GM12878 (cell line): ENCODE measurements at regions not wholly inside any gene's neighbourhood (a gene's known extent, or its start where the extent isn't known, plus 50 kb on each side); places are given as distances from the start of the nearest gene placed in this dataset.

ENCODE experiments used
- ATAC-seq: fragments of 200-7000 bp; cut with Tn5 transposase; 3 replicates; pipeline ENCODE4 v1.9.1; 2020; ENCODE audit warnings: mild to moderate bottlenecking, moderate library complexity
- BruUV-seq: library from RNA; stranded (reverse); fragments of 400-500 nt; replicated peaks from 2 replicates; lab custom pipeline; 2021; lab: Mats Ljungman, UMichigan
- CTCF ChIA-PET: fragments of 300-600 bp; sonication (Branson Sonifier 250); formaldehyde crosslinking; extraction: SDS; loops from one replicate; lab custom pipeline; 2021; ENCODE audit warnings: inconsistent platforms; lab: Yijun Ruan, JAX
- POLR2A ChIA-PET: fragments of 350-600 bp; formaldehyde crosslinking; extraction: SDS; loops from one replicate; lab custom pipeline; 2021; ENCODE audit warnings: inconsistent platforms; lab: Charles Lee
- RAD21 ChIA-PET: fragments of 300-600 bp; sonication (Branson Sonifier 250); formaldehyde crosslinking; loops from one replicate; lab custom pipeline; 2023; ENCODE audit warnings: antibody characterized with exemption; ENCODE audit not compliant: unreplicated experiment; lab: Charles Lee
- SMC1A ChIA-PET: fragments of 300-600 bp; sonication (Branson Sonifier 250); formaldehyde crosslinking; loops from one replicate; lab custom pipeline; 2023; ENCODE audit not compliant: unreplicated experiment, uncharacterized antibody; lab: Charles Lee
- DNase-seq: peaks from one replicate; pipeline ENCODE4 v3.0.0-alpha.2; 2011; ENCODE audit warnings: low read depth, low spot score
- FAIRE-seq: peaks from 3 replicates; lab custom pipeline; 2011; peaks lifted over from hg19 to GRCh38; lab: Jason Lieb, UNC
- H2AFZ ChIP-seq: 2 replicates; pipeline ENCODE4 v1.6.0; 2011; ENCODE audit warnings: low read depth, low read length, control low read depth; ENCODE audit not compliant: control insufficient read depth
- H3K27ac ChIP-seq: 2 replicates; pipeline ENCODE4 v1.5.1; 2011; ENCODE audit warnings: control low read depth; ENCODE audit not compliant: control insufficient read depth, insufficient read depth
- H3K27me3 ChIP-seq, 2 experiments: replicated peaks in 1 of 2; 2 replicates each; pipeline versions ENCODE4 v1.6.0 to v1.6.1; 2011; ENCODE audit warnings: low read length in 1 of 2; ENCODE audit not compliant: control insufficient read depth in 2 of 2, insufficient read depth in 2 of 2
- H3K36me3 ChIP-seq, 2 experiments: 2 replicates each; pipeline ENCODE4 v1.5.1; 2011; ENCODE audit warnings: low read length in 1 of 2; ENCODE audit not compliant: control insufficient read depth in 2 of 2, insufficient read depth in 2 of 2
- H3K4me1 ChIP-seq: 2 replicates; pipeline ENCODE4 v1.6.1; 2011; ENCODE audit warnings: mild to moderate bottlenecking, low read length, moderate library complexity, mixed read lengths; ENCODE audit not compliant: control insufficient read depth, insufficient read depth
- H3K4me2 ChIP-seq: 2 replicates; pipeline ENCODE4 v1.6.0; 2011; ENCODE audit warnings: control low read depth; ENCODE audit not compliant: control insufficient read depth, insufficient read depth
- H3K4me3 ChIP-seq: fragments of 200-600 bp; sonication (generic); 2 replicates; pipeline ENCODE4 v1.5.1; 2016
- H3K79me2 ChIP-seq: 2 replicates; pipeline ENCODE4 v1.6.0; 2011; ENCODE audit warnings: low read length; ENCODE audit not compliant: control insufficient read depth, insufficient read depth
- H3K9ac ChIP-seq: 2 replicates; pipeline ENCODE4 v1.8.0; 2011; ENCODE audit warnings: low read length, control low read depth, mixed read lengths; ENCODE audit not compliant: control insufficient read depth, insufficient read depth
- H3K9me3 ChIP-seq: replicated peaks from 3 replicates; pipeline ENCODE4 v1.5.1; 2011; ENCODE audit warnings: mild to moderate bottlenecking, low read length; ENCODE audit not compliant: control insufficient read depth, insufficient read depth
- H4K20me1 ChIP-seq: 2 replicates; pipeline ENCODE4 v1.6.0; 2011; ENCODE audit not compliant: control insufficient read depth, insufficient read depth
- ASH2L ChIP-seq: fragments of 300-600, 200-600 bp; sonication (generic); IDR thresholded peaks from 2 replicates; pipeline ENCODE4 v1.6.1; 2017; ENCODE audit warnings: low read depth, mild to moderate bottlenecking, borderline replicate concordance
- CHD4 ChIP-seq: fragments of 200-600 bp; sonication (generic); IDR thresholded peaks from 2 replicates; pipeline ENCODE4 v1.6.1; 2016; ENCODE audit warnings: mild to moderate bottlenecking
- CREM ChIP-seq: IDR thresholded peaks from 2 replicates; pipeline ENCODE4 v1.6.1; 2014; ENCODE audit warnings: antibody characterized with exemption, low read depth
- DPF2 ChIP-seq: fragments of 450-650 bp; IDR thresholded peaks from 2 replicates; pipeline ENCODE4 v1.6.1; 2017; ENCODE audit warnings: mild to moderate bottlenecking
- EP300 ChIP-seq, 2 experiments: fragments of 150-350 bp in 1 of 2; IDR thresholded peaks; 2 replicates each; pipeline ENCODE4 v1.6.1; 2011 to 2012; ENCODE audit warnings: low read depth in 2 of 2, low read length in 2 of 2, borderline replicate concordance in 1 of 2, improper control_type of control experiment in 1 of 2, inconsistent platforms in 1 of 2; ENCODE audit not compliant: control insufficient read depth in 1 of 2
- JUND ChIP-seq: IDR thresholded peaks from 2 replicates; pipeline ENCODE4 v1.6.1; 2012; ENCODE audit warnings: low read depth, mild to moderate bottlenecking, low read length, improper control_type of control experiment, moderate library complexity
- KDM1A ChIP-seq: fragments of 200-600 bp; sonication (generic); IDR thresholded peaks from 2 replicates; pipeline ENCODE4 v1.6.1; 2016; ENCODE audit warnings: borderline replicate concordance
- NFXL1 ChIP-seq: fragments of 450-650 bp; IDR thresholded peaks from 2 replicates; pipeline ENCODE4 v1.6.1; 2017; ENCODE audit warnings: antibody characterized with exemption, mild to moderate bottlenecking, borderline replicate concordance
- PAX8 ChIP-seq: fragments of 450-650 bp; IDR thresholded peaks from 2 replicates; pipeline ENCODE4 v1.6.1; 2017; ENCODE audit warnings: mild to moderate bottlenecking, moderate library complexity
- TCF3 ChIP-seq: IDR thresholded peaks from 2 replicates; pipeline ENCODE4 v1.6.1; 2012; ENCODE audit warnings: low read depth, mild to moderate bottlenecking, low read length, borderline replicate concordance; ENCODE audit not compliant: insufficient read depth
- WRNIP1 ChIP-seq: IDR thresholded peaks from 2 replicates; pipeline ENCODE4 v1.6.1; 2011; ENCODE audit warnings: low read depth, low read length, improper control_type of control experiment, borderline replicate concordance
- ZNF384 ChIP-seq: IDR thresholded peaks from 2 replicates; pipeline ENCODE4 v1.6.1; 2012; ENCODE audit warnings: low read depth, mild to moderate bottlenecking, low read length, improper control_type of control experiment, borderline replicate concordance
- WGBS: methylation state at CpG from one replicate; pipeline ENCODE4 v1.1.6; 2016; ENCODE audit warnings: low lambda C conversion rate; ENCODE audit not compliant: insufficient replicate concordance, insufficient coverage; ENCODE audit errors: missing lambda C conversion rate; 5-methylcytosine and 5-hydroxymethylcytosine counted together
- in situ Hi-C: fragments of 300-500 bp; cut with MboI; formaldehyde crosslinking; loops from 9 replicates; pipeline ENCODE4 v1.14.3; 2018; ENCODE audit warnings: mixed read lengths
- intact Hi-C: fragments of 100-400 bp; cut with micrococcal nuclease; formaldehyde crosslinking; loops from one replicate; pipeline ENCODE4 v1.14.2; 2022; ENCODE audit not compliant: unreplicated experiment
- TF ChIP-seq, protein P1 (sequence below): IDR thresholded peaks from 2 replicates; pipeline ENCODE4 v1.6.1; 2012; ENCODE audit warnings: mild to moderate bottlenecking, low read depth, low read length
- TF ChIP-seq, protein P2 (sequence below): fragments of 450-650 bp; IDR thresholded peaks from 2 replicates; pipeline ENCODE4 v1.6.1; 2018; ENCODE audit warnings: borderline replicate concordance, mild to moderate bottlenecking; ENCODE audit not compliant: partially characterized antibody
- TF ChIP-seq, protein P3 (sequence below): fragments of 450-650 bp; IDR thresholded peaks from 2 replicates; pipeline ENCODE4 v1.6.1; 2014; ENCODE audit warnings: mild to moderate bottlenecking
- TF ChIP-seq, protein P4 (sequence below): IDR thresholded peaks from 2 replicates; pipeline ENCODE4 v1.6.1; 2012; ENCODE audit warnings: low read depth, low read length, improper control_type of control experiment
- TF ChIP-seq, protein P5 (sequence below): IDR thresholded peaks from 2 replicates; pipeline ENCODE4 v1.6.1; 2011; ENCODE audit warnings: low read depth, mild to moderate bottlenecking, low read length, moderate library complexity, borderline replicate concordance; ENCODE audit errors: extremely low read depth

DNA sequence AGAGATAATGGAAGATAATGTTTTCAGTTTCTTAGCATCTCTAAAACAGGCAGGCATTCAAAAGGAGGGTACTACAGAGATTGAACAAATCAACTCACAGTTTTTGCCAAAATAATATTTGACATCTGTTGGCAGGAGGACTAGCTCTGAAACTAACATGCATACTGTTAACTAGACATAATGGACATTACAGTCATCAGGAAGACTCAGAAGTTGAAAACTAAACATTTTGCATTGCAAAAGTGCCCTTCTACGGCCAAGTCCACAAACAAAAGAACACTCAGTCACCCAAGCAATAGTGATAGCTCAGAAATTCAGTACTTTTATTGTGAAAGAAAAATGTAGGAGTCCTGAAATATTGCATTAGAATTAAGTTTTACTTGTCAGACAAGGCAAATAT is 399.0 kb downstream of the HGF start:
- Histone ChIP-seq H3K79me2 (no peaks in the 10 kb centered on the region), H3K27ac (no peak overlapping the region), H2AFZ (no peak overlapping the region), H3K27me3 (no peaks in the 10 kb centered on the region), H3K4me2 (no peak overlapping the region), H3K9me3 (no peaks in the 10 kb centered on the region), H3K9ac (no peak overlapping the region), H3K36me3 (no peaks in the 10 kb centered on the region), H4K20me1 (no peaks in the 10 kb centered on the region), H3K4me3 (no peak overlapping the region), H3K4me1 (no peaks in the 10 kb centered on the region)
- DNase-seq (no peak), ATAC-seq (no peak), FAIRE-seq (no peak)
- BruUV-seq: no TSS peak
- CTCF ChIA-PET: no interaction called here
- 0% methylated on average over 1 of the region's 1 CpG for WGBS
- in situ Hi-C loops: no loop called here
- POLR2A ChIA-PET: no interaction called here
- SMC1A ChIA-PET: no interaction called here
- RAD21 ChIA-PET: no interaction called here
- intact Hi-C loops: no loop called here
- TF ChIP-seq EP300 (IDR thresholded peaks at IDR 0.05; ENCODE audit: borderline replicate concordance in 1 of 2, control insufficient read depth in 1 of 2, low read depth in 2 of 2, low read length in 2 of 2): no peak
- no peak for TF ChIP-seq CREM
- TF ChIP-seq, protein P1, sequence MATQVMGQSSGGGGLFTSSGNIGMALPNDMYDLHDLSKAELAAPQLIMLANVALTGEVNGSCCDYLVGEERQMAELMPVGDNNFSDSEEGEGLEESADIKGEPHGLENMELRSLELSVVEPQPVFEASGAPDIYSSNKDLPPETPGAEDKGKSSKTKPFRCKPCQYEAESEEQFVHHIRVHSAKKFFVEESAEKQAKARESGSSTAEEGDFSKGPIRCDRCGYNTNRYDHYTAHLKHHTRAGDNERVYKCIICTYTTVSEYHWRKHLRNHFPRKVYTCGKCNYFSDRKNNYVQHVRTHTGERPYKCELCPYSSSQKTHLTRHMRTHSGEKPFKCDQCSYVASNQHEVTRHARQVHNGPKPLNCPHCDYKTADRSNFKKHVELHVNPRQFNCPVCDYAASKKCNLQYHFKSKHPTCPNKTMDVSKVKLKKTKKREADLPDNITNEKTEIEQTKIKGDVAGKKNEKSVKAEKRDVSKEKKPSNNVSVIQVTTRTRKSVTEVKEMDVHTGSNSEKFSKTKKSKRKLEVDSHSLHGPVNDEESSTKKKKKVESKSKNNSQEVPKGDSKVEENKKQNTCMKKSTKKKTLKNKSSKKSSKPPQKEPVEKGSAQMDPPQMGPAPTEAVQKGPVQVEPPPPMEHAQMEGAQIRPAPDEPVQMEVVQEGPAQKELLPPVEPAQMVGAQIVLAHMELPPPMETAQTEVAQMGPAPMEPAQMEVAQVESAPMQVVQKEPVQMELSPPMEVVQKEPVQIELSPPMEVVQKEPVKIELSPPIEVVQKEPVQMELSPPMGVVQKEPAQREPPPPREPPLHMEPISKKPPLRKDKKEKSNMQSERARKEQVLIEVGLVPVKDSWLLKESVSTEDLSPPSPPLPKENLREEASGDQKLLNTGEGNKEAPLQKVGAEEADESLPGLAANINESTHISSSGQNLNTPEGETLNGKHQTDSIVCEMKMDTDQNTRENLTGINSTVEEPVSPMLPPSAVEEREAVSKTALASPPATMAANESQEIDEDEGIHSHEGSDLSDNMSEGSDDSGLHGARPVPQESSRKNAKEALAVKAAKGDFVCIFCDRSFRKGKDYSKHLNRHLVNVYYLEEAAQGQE: no peak
- TF ChIP-seq ZNF384: no peak
- no peak for TF ChIP-seq JUND
- no peak for TF ChIP-seq ASH2L
- TF ChIP-seq, protein P2, sequence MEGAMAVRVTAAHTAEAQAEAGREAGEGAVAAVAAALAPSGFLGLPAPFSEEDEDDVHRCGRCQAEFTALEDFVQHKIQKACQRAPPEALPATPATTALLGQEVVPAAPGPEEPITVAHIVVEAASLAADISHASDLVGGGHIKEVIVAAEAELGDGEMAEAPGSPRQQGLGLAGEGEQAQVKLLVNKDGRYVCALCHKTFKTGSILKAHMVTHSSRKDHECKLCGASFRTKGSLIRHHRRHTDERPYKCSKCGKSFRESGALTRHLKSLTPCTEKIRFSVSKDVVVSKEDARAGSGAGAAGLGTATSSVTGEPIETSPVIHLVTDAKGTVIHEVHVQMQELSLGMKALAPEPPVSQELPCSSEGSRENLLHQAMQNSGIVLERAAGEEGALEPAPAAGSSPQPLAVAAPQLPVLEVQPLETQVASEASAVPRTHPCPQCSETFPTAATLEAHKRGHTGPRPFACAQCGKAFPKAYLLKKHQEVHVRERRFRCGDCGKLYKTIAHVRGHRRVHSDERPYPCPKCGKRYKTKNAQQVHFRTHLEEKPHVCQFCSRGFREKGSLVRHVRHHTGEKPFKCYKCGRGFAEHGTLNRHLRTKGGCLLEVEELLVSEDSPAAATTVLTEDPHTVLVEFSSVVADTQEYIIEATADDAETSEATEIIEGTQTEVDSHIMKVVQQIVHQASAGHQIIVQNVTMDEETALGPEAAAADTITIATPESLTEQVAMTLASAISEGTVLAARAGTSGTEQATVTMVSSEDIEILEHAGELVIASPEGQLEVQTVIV: no peak
- TF ChIP-seq CHD4: no peak
- TF ChIP-seq, protein P3, sequence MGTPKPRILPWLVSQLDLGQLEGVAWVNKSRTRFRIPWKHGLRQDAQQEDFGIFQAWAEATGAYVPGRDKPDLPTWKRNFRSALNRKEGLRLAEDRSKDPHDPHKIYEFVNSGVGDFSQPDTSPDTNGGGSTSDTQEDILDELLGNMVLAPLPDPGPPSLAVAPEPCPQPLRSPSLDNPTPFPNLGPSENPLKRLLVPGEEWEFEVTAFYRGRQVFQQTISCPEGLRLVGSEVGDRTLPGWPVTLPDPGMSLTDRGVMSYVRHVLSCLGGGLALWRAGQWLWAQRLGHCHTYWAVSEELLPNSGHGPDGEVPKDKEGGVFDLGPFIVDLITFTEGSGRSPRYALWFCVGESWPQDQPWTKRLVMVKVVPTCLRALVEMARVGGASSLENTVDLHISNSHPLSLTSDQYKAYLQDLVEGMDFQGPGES: no peak
- no peak for TF ChIP-seq KDM1A
- no peak for TF ChIP-seq PAX8
- TF ChIP-seq, protein P4, sequence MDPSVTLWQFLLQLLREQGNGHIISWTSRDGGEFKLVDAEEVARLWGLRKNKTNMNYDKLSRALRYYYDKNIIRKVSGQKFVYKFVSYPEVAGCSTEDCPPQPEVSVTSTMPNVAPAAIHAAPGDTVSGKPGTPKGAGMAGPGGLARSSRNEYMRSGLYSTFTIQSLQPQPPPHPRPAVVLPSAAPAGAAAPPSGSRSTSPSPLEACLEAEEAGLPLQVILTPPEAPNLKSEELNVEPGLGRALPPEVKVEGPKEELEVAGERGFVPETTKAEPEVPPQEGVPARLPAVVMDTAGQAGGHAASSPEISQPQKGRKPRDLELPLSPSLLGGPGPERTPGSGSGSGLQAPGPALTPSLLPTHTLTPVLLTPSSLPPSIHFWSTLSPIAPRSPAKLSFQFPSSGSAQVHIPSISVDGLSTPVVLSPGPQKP: no peak
- TF ChIP-seq DPF2: no peak
- no peak for TF ChIP-seq TCF3
- TF ChIP-seq NFXL1: no peak
- TF ChIP-seq, protein P5, sequence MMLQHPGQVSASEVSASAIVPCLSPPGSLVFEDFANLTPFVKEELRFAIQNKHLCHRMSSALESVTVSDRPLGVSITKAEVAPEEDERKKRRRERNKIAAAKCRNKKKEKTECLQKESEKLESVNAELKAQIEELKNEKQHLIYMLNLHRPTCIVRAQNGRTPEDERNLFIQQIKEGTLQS: no peak
- TF ChIP-seq WRNIP1: no peak
